NCI-H1694 (cell line): ENCODE measurements at regions not wholly inside any gene's neighbourhood (a gene's known extent, or its start where the extent isn't known, plus 50 kb on each side); places are given as distances from the start of the nearest gene placed in this dataset.
A peak's percentile ranks its signal among the peaks of the same experiment; 100 is the strongest.
"Not testable (repeated sequence)": the region's sequence is repeated elsewhere in the genome, so short reads cannot be mapped to it uniquely, and the experiment has no call there.

ENCODE experiments used
- DNase-seq: peaks from one replicate; lab custom pipeline; 2025; lab: John Stamatoyannopoulos, UW

DNA sequence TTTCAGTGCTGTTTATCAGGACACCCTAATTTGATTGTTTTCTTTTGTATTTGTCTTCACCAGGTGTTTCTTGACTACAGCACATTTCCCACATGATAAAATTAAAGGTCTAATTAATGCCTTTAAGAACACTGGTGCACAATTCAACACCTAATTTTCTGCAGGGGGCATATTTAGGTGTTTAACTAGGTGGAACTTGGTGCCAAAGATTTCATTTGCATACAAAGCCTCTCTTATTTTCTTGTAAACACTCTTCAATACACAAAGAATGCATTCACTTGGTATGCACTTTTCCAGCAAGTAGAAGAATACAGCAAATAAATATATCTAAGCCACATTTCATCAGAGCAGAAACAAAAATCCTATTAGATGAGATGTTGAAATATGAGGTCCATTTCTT lies 646.2 kb upstream of the FOXG1 start:
- no peak for DNase-seq

GRCh38 chr14:28121512-28122297 lies 644.9 kb upstream of the FOXG1 start:
- DNase-seq: no peak

GRCh38 chr14:28130610-28131284 lies 635.8 kb upstream of the FOXG1 start:
- DNase-seq: no peak

GRCh38 chr14:28138341-28138740 lies 628.2 kb upstream of the FOXG1 start:
- no peak for DNase-seq

DNA sequence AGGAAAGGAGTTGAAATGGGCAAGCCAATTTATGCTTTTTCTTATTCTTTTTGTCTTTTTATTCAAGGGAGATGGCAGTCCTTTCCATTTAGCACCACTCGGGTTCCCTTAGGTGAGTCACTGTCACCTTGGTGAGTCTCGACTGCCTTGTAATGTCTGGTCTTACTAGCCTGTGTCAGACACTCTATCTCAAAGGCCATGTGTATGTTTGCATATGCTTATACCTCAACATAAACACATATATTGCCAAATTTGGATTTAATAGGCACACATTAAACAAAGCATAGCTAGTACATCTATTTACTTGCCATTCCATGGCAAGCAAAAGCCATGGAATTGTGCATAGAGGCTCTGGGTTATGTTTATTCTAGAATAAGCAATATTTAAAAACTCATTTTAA lies 624.9 kb upstream of the FOXG1 start:
- DNase-seq: no peak

GRCh38 chr14:28142400-28143015 lies 624.1 kb upstream of the FOXG1 start:
- peak; percentile 48 for DNase-seq

GRCh38 chr14:28143316-28143715 lies 623.3 kb upstream of the FOXG1 start:
- DNase-seq: no peak

GRCh38 chr14:28151926-28152325 lies 614.7 kb upstream of the FOXG1 start:
- DNase-seq: no peak

- no peak for DNase-seq
Measured at GRCh38 chr14:28152453-28153044, 614.0 kb upstream of the FOXG1 start.

- no peak for DNase-seq
Measured at GRCh38 chr14:28157289-28157869, 609.2 kb upstream of the FOXG1 start.

DNA sequence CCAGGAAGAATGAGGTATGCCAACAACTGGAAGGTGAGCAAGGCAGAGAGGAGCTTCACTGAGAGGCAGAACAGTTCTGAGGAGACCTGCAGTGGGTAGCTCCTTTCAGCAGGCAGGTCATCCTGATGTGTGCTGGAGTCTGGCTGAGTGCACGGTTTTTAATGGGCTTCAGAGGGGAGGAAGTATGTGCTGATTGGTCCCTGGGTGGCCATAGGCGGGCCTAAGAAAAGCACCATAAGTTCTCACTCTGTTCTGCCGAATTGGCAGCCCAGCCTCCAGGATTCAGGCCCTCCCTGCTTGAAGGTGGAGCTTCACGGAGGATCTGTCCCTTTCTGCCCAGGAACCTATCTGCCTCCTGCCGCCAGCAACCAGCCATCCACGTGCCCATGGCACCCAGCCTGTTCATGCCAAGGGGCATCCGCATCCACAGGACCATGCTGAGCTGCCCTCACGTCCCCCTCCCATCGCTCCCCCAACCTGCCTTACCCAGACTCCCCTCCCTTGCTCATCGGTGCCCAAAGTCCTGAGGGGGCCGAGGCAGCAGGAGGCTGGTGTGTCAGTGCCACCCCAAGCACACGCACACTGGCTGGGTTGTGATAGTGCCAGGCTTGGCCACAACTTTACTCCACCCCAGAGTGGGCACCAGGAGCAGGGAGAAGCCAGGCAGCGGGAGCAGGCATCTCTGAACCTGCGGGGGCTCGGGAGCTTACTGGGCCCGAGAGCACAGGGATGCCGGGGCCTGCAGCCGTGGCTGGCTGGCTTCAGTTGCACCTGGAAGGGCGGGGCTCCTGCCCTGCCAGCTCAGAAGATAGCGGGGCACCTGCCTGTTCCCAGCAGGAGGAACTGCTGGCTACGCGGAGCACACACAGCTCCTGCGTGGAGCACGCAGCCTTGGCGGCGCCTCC lies 608.4 kb upstream of the FOXG1 start:
- DNase-seq: no peak

DNA sequence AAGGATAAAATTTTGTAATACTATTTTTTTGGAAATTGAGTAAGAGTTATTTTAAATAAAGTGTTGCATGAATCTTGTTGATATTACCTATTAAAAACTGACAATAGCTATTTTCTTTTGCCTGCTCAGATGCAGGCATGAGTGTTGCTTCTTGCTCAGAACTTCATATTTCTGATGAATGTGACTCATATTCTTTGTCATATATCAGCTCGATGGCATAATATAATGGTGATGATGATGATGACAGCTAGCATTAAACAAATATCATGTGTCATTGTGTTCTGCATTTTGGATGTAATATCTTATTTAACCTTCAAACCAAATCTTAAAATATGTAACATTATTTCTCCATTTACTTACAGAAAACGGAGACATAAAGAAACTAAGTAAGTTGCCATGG lies 605.5 kb upstream of the FOXG1 start:
- DNase-seq: no peak

DNA sequence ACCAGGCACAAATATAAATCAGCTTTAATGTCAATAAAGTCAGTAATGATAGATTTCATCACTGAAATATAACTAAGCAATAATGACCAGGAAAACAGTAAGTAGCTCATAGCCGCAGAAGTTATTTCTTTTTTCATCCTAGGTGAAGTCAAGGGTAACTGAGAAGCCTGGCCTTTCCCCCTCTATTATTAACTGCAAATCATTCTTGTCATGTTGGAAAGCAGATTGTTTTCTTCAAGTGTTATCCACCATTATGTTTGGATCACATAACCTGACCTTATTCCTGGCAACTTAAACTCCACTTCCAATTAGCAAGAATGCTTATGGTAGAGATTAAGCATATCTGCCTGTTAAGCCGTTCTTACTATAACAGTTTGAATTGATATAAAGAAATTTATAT lies 603.4 kb upstream of the FOXG1 start:
- no peak for DNase-seq

- DNase-seq: no peak
Measured at GRCh38 chr14:28163897-28164296, 602.7 kb upstream of the FOXG1 start.

- not testable (repeated sequence) for DNase-seq
Measured at GRCh38 chr14:28187902-28188830, 578.4 kb upstream of the FOXG1 start.

DNA sequence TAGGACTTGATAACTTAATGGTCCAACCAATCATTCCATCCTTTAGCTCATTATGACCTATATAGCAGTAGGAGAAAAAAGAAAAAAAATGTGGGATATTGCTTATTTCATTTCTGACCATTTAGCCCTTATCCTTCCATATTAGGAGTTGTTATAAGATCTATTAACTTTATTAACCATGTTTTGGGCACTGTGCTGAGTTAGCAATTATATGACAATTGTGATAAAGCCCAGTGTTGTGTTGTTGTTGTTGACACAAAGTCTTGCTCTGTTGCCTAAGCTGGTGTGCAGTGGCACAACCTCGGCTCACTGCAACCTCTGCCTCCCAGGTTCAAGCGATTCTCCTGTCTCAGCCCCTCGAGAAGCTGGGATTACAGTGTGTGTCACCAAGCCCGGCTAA lies 569.7 kb upstream of the FOXG1 start:
- DNase-seq: no peak

GRCh38 chr14:28220391-28220790 lies 546.2 kb upstream of the FOXG1 start:
- DNase-seq: peak; percentile 95

- DNase-seq: no peak
Measured at GRCh38 chr14:28240909-28241308, 525.7 kb upstream of the FOXG1 start.

- DNase-seq: peak; percentile 1
Measured at GRCh38 chr14:28242895-28243294, 523.7 kb upstream of the FOXG1 start.

GRCh38 chr14:28243600-28243999 lies 523.0 kb upstream of the FOXG1 start:
- no peak for DNase-seq
